Stimulated activated naive CD4-positive, alpha-beta T cell (primary cell): ENCODE measurements at regions not wholly inside any gene's neighbourhood (a gene's known extent, or its start where the extent isn't known, plus 50 kb on each side); places are given as distances from the start of the nearest gene placed in this dataset.
A peak's percentile ranks its signal among the peaks of the same experiment; 100 is the strongest.
"Not testable (repeated sequence)": the region's sequence is repeated elsewhere in the genome, so short reads cannot be mapped to it uniquely, and the experiment has no call there.

Source experiments
- DNase-seq, 6 experiments: peaks; one replicate each; lab custom pipeline; 2025; lab: John Stamatoyannopoulos, UW

DNA sequence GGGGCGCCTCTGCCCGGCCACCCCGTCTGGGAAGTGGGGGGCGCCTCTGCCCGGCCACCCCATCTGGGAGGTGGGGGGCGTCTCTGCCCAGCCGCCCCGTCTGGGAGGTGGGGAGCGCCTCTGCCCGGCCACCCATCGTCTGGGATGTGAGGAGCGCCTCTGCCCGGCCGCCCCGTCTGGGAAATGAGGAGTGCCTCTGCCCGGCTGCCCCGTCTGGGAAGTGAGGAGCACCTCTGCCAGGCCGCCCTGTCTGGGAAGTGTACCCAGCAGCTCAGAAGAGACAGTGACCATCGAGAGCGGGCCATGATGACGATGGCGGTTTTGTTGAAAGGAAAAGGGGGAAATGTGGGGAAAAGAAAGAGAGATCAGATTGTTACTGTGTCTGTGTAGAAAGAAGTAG is 249.2 kb upstream of the USP15 start:
- not testable (repeated sequence) for DNase-seq

DNA sequence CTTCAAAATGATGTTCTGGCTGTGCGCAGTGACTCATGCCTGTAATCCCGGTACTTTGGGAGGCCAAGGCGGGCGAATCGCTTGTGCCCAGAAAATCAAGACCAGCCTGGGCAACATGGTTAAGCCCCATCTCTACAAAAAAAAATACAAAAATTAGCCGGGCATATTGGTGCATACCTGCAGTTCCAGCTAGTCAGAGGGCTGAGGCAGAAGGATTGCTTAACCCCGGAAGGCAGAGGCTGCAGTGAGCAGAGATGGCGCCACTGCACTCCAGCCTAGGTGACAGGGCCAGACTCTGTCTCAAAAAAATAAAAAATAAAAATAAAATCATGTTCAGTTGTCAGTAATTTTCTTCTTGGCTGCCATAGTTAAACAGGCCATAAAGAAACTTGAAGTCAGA is 245.9 kb upstream of the USP15 start:
- no peak for DNase-seq

DNA sequence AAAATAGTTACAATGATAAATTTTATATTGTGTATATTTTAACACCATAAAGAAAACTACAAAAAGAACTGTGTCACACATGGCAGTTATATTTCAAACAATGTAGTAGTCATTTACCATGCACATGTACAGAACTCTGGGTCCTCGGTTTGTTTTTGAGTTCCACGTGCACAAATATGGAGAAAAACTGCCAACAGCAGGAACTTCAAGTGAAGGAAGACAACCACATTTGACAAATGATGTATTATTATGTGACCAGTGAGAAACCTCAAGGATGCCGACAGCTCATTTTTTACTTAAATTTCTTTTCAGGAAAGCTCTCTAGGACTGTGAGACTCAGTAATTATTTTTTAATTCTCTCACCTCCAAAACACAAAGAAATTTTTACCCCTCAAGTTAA is 244.2 kb upstream of the USP15 start:
- no peak for DNase-seq

DNA sequence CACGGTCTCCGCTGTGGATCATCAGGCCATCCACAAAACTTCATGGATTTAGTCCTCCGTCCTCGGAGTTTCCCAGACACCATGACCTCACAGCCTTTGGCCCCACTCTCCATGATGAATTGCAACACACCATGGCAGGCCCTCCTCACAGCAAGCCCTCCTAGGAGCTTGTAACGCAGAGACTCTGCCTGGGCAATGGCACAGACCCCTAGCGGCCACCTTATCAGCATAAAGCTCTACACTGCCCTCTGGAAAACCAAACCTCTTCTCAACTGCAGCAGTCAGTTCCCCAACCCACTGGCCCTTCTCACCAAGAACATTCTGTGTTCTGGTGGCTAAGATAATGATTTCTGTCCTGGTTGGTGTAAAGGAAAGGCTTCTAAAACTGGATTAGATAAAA is 238.4 kb upstream of the USP15 start:
- DNase-seq, result no peak

DNA sequence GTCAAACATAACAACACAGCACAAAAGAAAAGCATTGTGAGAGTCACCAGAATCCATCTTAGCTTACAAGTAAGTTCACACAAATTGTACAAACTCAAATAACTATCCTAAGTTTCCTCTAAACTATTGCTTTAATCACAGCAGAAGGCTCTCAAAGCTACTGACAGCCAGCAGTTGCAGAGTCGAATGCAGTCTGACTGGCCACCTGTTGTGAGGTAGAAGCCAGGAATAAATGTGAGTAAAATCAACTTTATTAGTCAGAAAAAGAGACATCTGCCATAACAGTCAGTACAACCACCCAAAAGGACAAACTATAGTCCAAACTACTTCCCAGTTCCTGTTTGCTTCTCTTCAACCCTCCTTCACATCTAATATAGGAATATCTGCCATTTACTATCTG is 231.7 kb upstream of the USP15 start:
- no peak for DNase-seq

DNA sequence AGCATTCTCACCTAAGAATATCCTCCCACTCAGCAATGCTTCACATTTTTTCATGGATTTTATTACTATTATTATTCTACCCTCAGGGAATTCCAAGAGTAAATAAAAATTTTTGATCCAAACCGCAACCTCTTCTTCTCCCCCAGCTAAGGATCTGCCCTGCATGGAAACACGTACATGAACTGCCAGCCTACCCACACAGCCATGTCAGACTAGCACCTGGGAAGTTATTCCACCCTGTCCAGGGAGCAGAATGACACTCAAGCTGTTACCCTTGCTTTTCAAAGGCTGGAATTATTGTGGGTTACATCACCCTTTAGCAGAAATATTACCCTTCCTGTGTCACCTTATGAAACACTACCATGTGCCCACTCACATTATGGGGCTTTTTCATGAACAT is 227.3 kb upstream of the USP15 start:
- DNase-seq, result no peak

DNA sequence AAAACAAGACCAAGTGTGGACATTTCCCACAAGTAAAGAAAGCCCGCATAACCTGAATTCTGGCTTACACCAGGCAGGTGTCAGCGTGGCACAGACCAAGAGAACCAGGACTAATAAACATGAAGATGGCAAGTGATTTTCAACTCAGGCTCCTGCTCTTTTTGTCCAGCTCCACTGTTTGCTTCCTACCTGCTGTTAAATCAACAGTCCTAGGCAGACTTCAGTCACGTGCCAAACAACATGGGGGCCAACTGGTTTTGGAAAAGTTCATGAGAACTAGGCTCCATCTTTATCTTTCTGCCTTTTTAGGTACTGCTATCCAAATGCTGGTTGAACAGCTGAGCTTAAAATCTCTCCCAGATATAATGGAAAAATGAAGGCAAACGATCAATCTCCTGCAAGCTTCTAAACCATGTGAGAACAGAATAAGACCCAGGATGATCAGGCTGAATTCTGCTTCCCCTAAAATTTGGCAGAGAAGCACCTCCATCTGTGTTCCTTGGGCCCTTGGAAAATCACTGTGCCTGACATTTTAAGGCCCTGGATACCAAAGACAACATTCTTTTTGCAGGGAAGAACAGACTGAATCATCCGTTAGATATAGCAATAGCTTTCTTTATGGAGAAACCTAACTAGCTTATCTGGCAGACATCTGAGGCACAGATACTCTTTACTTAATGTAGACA is 215.6 kb upstream of the USP15 start:
- no peak for DNase-seq

DNA sequence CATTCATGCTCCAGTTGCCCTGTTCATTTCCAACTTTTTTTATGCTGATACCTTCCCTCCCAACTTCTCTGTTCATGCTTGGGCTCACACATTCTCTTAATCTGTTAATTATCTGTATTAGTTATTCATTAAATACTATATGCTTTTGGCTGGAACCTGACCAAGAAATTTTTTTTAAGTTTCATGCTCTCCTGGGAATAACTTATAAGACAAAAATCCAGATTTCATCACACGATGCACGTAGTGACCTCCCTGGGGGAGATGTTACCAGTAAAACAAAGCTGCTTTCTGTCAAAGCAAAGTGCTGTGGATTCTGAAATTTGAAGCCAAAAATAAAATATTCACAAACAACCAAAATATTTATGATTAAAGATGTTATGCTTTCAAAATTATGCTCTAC is 215.0 kb upstream of the USP15 start:
- DNase-seq, result no peak

DNA sequence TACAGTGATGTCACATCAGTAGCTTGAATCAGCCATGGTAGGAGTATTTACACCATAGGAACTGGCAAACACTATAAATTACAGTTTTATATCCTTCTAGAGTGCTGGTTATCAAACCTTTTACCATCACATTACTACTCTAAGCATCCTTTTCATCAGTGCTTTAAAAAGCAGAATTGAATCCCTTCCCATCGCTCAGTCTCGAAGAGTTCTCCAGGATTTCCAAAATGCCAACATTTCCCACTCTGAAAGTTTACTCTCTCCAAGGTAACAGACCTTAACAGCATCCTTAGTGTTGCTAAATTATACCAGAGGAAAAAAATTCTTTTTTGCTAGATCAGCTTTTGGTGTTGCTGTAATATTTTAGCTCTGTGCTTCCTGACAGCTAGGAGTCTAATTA is 209.4 kb upstream of the USP15 start:
- no peak for DNase-seq

DNA sequence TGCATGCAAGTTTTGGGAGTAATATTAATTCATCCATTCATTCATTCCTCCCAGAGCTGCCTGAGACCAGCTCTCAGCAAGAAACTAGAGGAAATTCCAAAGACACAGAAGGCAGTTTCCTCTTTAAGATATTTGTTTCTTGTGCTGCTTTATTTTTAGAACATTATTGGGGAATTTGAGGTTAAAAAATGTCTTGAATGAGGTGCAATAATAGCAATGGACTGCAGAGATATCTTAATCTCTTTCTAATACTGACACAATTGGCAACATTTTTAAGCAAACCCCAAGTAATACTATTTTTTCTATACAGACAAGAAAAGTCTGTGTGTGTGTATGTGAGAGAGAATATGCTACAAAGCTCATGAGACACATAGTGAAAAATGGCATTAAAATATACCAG is 190.2 kb upstream of the USP15 start:
- DNase-seq, result no peak

DNA sequence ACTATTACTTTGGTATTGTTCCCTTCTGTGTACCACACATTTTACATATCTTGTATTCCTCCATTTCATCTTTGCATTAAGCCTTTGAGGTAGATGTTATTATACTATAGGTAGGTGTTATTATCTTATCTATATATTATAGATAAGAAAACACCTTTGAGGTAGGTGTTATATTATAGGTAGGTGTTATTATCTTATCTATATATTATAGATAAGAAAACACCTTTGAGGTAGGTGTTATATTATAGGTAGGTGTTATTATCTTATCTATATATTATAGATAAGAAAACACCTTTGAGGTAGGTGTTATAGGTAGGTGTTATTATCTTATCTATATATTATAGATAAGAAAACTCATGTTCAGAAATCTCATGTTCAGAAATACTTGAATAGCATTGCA is 187.0 kb upstream of the USP15 start:
- not testable (repeated sequence) for DNase-seq

DNA sequence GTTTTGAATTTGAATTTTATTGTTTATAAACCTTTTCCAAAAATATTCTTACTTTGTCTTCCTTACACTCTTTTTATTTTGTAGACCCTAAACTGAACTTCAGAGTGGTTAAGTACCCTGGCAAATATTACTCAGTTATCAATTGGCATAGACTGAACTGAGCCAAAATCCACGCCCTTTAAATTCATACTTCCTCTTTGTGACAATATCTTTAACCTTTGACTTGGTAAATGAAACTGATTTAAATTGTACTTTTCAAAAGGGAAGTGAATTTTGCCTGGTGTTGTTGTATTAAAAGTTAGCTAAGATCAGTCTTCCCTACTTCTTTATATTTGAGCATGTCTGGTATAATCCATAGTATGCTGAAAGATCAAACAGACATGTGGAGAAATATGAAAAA is 184.3 kb upstream of the USP15 start:
- no peak for DNase-seq

DNA sequence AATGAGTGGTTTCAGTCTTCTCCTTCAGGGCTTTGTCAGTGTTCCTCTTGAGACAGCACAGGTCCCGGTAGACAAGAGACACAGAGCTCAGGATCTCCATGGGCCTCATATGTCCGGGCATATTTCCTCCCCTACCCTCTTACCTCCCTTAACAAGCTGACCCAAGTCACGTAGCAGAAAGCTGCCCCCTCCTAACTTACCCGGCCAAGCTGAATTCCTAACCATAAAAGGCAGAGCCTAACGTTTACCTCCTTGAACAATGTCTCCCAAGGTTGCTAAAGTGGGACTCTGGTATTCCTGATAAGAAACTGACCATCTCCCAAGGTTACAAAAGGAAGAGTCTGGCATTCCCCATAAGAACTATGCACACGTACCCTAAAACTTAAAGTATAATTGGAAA is 182.2 kb upstream of the USP15 start:
- no peak for DNase-seq

DNA sequence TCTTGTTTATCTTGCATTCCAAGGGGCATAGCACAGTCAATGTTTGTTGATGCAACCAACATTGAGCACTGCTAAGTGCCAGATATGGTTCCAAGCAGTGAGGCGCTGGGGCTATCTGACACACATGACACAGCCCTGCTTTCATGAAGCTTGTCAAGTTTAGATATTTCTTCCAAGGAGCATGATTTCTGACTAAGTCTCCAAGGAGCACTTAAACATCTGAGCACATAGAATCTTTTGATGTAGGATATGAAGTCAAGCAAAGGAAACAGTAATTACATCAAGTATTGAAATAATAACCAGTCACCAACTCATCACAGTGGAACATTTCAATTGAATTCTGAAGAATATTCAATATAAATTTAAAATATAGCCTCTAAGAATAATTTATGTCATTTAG is 177.8 kb upstream of the USP15 start:
- no peak for DNase-seq

DNA sequence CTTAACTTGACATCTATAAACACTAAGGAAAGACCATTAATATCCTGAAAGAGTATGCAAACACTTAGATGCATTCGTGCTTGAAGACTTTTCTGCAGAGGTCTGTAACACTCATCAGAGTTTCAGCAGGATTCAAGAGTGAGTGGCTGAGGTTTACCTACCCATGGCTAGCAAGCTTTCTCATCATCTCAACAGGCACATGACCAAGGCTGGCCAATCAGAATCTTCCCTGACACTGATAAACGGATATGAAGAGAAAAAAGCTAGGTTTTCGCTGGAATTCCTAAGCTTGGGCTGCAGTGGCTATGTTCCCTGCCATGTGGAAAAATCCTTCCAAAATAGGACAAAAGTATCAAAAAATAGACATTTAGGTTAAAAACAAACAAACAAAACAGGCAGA is 162.1 kb upstream of the USP15 start:
- no peak for DNase-seq

DNA sequence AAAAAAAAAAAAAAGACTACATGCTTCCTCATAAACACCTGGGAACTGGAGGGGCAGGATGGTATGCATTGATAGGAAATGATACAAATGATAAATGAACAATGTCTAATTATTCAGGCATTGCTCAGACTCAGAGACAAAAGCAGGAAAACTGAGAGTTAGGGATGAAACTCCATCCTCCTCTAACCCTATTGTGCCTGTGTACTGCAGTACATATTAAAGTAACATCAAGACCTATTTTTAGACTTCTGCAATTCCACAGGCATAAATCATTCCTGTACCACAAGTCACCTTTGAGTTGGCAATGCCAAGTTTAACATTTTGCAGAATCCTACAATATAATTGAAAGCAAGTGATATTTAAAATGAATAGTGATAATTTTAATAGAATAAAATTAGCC is 156.5 kb upstream of the USP15 start:
- no peak for DNase-seq

DNA sequence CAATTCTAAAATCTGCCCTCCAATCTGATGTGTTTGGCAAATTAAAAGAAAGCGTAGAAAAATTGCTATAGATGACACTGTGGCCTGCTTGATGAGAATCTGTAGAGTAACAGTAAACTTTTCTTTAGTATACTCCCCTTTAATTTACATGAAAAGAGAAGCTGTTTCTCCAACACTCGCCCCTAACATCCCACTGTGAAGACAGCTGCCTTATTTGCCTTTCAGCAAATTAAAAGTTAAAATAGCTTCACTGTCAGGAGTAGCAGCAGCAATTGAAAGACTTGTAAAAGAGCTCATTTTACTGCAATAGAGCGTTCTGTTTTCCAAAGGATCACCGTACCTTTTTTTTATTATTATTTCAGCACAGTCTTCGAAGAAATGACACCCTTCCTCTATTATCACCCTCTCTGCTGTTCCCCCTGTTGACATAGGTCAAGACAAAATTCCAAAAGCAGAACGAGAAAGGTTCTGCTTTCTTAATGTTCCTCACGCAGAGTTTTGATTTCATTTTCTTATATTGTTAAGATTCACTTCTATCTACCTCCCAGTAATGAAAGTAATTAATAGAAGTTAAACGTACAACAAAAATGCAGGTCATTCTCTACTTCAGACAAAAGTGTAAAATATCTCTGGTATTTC is 153.5 kb upstream of the USP15 start:
- DNase-seq, result no peak

DNA sequence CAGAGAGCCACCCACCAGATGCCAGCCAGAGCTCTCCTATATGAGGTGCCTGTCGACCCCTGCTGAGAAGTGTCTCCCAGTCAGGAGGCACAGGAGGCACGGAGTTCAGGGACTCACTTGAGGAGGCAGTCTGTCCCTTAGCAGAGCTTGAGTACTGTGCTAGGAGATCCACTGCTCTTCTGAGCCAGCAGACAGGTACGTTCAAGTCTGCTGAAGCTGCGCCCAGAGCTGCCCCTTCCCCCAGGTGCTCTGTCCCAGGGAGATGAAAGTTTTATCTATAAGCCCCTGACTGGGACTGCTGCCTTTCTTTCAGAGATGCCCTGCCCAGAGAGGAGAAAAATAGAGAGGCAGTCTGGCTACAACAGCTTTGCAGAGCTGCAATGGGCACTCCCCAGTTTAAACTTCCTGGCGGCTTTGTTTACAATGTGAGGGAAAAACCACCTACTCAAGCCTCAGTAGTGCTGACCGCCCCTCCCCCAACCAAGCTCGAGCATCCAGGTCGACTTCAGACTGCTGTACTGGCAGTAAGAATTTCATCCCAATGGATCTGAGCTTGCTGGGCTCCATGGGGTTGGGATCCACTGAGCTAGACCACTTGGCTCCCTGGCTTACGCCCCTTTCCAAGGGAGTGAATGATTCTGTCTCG is 146.7 kb upstream of the USP15 start:
- DNase-seq, result no peak

DNA sequence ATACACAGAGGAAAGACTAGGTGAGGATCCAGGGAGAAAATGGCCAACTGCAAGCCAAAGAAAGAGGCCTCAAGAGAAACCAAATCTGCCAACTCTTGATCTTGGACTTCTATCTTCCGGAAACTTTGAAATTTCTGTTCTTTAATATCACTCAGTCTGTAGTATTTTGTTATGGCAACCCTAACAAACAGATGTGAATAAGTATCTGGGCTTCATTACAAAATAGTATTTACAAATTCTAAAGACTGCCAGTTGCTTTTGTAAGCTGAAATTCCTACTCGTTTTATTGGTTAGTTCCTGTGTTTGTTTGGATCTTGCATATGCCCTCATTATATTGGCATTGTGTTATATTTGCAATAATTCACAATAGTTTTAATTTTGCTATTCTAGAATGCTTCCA is 143.2 kb upstream of the USP15 start:
- DNase-seq, result no peak

DNA sequence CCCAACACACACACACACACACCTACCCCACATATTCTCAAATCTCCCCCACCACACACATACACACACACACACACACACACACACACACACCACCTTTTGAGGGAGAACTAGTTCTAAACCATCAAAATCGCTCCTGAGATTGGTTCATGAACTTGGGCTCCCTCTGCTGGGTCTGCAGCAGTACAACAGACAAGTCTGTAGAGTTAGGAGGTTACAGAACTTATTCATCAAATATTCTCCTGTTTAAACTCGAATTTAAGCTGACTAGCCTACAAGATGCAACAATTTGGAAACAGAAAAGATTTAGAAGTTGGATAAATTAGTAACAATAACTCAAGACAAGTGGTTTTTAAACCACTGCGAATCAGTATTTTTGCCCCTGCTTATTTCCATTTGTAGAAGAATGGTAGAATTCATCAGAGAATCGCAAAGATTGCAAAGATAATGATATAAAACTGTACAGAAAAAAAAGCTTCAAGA is 136.4 kb upstream of the USP15 start:
- peak in 5 of 6 experiments; percentile 2 to 34 (median 19) for DNase-seq

DNA sequence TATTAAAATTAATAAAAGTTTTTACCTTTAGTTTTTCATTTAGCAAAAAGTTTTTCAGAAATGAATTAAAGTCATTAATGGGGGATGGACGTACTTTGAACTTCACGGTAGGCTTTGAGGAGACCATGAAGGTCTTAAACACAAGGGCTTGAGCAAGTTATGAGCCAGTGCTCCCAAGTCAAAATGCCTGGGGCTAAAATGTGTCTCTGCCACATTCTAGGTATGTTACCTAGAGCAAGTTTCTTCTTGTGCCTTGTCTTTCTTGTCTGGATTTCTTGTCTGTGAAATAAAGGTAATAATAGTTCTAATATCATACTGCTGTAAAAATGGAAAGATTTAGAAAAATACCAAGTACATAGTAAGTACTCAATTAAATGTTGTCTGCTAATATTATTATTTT is 132.7 kb upstream of the USP15 start:
- DNase-seq, result no peak

DNA sequence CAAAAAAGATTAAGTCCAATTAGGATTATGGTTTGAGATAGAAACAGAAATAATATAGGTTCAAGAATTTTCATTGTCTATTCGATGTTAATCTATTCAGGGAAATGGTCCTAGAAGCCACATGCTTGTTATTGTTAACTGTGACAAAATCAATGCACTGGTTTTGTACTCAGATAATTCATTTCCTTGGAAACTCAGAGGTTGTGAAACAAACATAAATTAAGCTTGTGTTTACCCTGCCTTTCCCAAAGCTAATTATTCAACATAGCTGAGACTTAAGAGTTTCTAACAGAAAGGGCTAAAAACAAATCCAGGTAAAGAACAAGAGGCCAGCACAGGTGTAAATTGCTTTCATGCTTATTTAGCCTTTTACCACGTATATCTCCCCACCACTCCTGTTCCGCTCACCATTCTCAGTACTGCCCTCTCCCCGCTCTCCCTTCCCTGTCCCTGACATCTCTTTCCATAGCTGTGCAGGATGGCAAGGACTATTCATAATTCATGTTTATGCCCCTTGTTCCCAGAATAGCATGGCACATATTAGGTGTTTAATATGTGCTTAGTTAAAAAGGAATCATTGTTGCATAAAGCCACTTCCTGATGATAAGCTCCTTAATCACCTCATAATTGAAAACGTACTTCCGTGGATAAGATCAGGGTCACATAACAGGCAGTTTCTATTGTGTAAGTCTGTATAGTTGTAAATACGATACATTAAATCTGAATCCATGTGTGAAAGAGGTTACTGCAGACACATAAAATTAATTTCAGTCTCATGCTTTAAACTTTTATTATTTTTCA is 131.8 kb upstream of the USP15 start:
- no peak for DNase-seq

DNA sequence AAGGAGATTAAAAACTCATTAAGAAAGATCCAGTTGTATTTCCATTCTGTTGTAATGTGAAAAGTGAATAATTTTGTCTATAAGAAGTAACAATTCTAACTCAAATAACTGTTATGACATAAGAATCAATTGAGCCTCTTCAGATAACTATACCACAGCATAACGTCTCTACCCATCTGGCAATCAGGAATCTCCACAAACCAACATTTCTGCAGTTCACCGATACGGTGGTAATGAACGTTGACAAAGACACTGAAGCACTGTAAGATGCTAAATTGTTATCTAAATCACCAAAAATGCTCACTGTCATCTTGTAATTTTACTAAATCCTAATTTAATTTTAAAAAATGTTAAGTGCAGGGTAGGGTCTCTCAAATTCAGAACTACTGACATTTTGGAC is 130.9 kb upstream of the USP15 start:
- no peak for DNase-seq
